NB4 (cell line): ENCODE measurements at regions not wholly inside any gene's neighbourhood (a gene's known extent, or its start where the extent isn't known, plus 50 kb on each side); places are given as distances from the start of the nearest gene placed in this dataset.

Experiments used
- DNase-seq: peaks from one replicate; pipeline ENCODE4 v3.0.0; 2010; ENCODE audit warnings: low read depth
- H3K4me3 ChIP-seq: one replicate; pipeline ENCODE4 v1.5.1; 2011; ENCODE audit warnings: mild to moderate bottlenecking, low read depth, low read length, moderate library complexity
- MYC ChIP-seq: IDR thresholded peaks from 2 replicates; pipeline ENCODE4 v1.6.1; 2011; ENCODE audit warnings: low read depth, low read length
- POLR2A ChIP-seq: IDR thresholded peaks from 2 replicates; pipeline ENCODE4 v1.6.1; 2011; ENCODE audit warnings: mild to moderate bottlenecking; ENCODE audit not compliant: insufficient read length; ENCODE audit errors: extremely low read depth
- TF ChIP-seq, protein P1 (sequence below): IDR thresholded peaks from 2 replicates; pipeline ENCODE4 v1.6.1; 2011; ENCODE audit warnings: low read depth, low read length
- TF ChIP-seq, protein P2 (sequence below): IDR thresholded peaks from one replicate; pipeline ENCODE4 v1.5.1; 2012; ENCODE audit warnings: low read depth, low read length

DNA sequence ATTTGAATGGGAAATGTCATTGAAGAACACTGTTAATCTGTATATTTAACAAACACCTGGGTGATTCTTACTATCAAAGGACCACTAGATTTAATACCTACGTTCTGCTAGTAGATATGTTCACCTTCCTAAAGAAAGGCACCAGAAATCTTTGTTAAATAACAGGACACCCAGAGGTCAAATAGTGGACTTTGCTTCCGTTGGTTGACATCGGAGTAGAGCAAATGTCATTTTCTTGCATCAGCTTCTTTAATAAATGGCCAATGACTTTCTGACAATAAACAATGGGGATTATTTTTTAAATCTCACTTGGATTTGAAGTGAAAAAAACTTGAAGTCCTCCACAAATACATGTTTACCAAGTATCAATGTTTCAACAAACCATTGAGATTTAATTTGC is 111.1 kb downstream of the LACC1 start:
- TF ChIP-seq POLR2A, result no peak
- TF ChIP-seq, protein P1, sequence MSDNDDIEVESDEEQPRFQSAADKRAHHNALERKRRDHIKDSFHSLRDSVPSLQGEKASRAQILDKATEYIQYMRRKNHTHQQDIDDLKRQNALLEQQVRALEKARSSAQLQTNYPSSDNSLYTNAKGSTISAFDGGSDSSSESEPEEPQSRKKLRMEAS, result no peak
- TF ChIP-seq MYC, result no peak
- TF ChIP-seq, protein P2, sequence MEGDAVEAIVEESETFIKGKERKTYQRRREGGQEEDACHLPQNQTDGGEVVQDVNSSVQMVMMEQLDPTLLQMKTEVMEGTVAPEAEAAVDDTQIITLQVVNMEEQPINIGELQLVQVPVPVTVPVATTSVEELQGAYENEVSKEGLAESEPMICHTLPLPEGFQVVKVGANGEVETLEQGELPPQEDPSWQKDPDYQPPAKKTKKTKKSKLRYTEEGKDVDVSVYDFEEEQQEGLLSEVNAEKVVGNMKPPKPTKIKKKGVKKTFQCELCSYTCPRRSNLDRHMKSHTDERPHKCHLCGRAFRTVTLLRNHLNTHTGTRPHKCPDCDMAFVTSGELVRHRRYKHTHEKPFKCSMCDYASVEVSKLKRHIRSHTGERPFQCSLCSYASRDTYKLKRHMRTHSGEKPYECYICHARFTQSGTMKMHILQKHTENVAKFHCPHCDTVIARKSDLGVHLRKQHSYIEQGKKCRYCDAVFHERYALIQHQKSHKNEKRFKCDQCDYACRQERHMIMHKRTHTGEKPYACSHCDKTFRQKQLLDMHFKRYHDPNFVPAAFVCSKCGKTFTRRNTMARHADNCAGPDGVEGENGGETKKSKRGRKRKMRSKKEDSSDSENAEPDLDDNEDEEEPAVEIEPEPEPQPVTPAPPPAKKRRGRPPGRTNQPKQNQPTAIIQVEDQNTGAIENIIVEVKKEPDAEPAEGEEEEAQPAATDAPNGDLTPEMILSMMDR, result no peak
- H3K4me3 ChIP-seq, result no peak overlapping the region
- DNase-seq, result no peak

DNA sequence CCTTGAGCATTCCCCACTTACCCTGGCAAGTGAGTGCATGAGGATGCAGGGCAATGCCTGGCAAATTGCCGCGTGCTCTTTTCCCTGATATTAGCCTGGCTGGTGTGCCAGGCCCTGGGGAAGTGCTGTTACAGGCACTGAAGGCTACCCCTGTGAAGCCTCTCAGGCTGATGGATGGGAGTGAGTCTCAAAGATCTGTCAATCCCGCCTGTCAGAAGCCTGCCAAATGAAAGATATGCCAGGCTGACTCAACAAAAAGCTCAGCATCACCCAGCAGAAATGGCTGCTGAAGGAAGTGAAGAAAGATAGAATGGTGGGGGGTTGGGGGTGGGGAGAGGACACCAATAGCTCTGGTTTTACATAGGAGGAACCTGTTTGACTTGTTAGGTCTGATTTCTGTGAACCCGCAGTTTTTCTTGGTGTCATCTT is 112.1 kb downstream of the LACC1 start:
- no peak overlapping the region for H3K4me3 ChIP-seq
- DNase-seq, result no peak
- no peak for TF ChIP-seq POLR2A
- TF ChIP-seq MYC, result no peak
- TF ChIP-seq, protein P1, result no peak
- TF ChIP-seq, protein P2, result no peak

DNA sequence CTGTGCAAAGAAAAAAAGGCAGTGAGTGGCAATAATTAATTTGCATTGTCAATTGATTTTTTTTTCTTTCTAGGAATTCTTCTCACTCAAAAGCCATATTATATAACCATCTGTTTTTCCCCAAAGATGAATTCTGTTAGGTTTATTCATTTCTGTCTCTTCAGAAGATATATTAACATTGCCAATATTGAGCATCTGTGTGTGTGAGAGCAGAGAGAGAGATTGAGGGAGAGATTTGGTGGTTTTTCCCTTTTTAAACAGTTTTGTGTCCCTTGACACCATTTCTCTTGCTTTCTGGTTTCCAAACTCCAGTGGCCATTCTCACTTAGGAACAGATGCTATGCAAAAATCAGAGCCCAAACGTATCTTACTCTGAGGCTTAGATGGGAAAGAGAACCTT is 112.5 kb downstream of the LACC1 start:
- no peak for DNase-seq
- TF ChIP-seq POLR2A (no peak), MYC (no peak)
- TF ChIP-seq, protein P1, result no peak
- TF ChIP-seq, protein P2, result no peak

DNA sequence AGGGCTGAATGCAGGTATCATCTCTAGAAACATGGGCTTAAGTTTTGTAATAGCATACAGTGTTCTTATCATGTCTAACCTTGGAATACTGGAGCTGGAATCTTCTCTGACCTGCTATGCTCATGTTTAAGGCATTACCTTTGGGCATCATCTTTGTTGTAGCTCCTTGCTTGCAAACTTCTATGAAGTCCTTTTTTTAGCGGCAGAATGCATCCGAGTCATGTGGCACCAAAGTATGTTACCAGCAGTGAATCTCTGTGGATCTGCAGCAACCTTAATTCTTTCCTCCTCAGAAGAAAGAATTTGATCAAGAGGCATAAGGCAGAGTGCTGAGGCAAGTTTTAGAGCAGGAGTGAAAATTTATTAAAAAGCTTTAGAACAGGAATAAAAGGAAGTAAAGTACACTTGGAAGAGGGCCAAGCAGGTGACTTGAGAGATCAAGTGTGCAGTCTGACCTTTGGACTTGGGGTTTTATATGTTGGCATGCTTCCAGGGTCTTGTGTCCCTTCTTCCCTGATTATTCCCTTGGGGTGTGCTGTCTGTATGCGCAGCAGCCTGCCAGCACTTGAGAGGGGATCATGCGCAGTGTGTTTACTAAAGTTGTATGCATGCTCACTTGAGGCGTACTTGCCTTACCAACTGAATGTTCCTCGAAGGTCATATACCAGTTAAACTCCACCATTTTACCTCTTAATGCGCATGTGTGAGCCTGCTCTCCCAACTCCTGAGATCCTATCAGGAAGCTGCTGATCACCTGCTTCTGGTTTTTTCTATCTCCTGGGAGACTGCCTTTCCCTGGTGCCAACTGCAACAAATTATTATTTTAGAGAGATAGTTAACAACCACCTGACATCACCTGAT is 115.5 kb downstream of the LACC1 start:
- no peak overlapping the region for H3K4me3 ChIP-seq
- TF ChIP-seq, protein P2, result no peak
- TF ChIP-seq, protein P1, result no peak
- no peak for TF ChIP-seq MYC
- no peak for TF ChIP-seq POLR2A
- DNase-seq, result no peak

More for the DNA sequence above, 112.5 kb downstream of the LACC1 start:
- H3K4me3 ChIP-seq, result no peak overlapping the region

- no peak overlapping the region for H3K4me3 ChIP-seq
- DNase-seq, result no peak
- TF ChIP-seq, protein P2, result no peak
- TF ChIP-seq POLR2A (no peak), MYC (no peak)
- TF ChIP-seq, protein P1, result no peak
Observed at GRCh38 chr13:43996221-43996620, 116.5 kb downstream of the LACC1 start.

DNA sequence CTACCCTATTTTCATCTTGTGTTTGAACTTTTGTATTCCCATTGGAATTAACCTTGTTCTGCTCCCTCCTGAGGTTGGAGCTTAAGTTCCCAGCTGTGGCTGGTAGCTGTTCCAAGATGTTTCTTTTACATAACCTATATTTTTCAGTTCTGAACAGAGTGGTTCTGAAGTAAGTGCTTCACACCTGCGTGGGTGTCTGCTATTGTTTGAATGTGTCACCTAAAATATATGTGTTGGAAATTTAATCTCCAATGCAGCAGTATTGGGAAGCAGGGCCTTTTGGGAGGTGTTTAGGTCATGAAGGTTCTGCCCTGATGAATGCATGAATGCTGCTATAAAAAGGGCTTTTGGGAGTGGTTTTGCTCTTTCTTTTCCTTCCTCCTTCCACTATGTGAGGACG is 123.8 kb downstream of the LACC1 start:
- TF ChIP-seq, protein P1, result no peak
- TF ChIP-seq POLR2A (no peak), MYC (no peak)
- TF ChIP-seq, protein P2, result no peak
- H3K4me3 ChIP-seq, result no peak overlapping the region
- DNase-seq, result no peak
